ENCODE measurements at regions not wholly inside any gene's neighbourhood (a gene's known extent, or its start where the extent isn't known, plus 50 kb on each side); places are given as distances from the start of the nearest gene placed in this dataset.

DNA sequence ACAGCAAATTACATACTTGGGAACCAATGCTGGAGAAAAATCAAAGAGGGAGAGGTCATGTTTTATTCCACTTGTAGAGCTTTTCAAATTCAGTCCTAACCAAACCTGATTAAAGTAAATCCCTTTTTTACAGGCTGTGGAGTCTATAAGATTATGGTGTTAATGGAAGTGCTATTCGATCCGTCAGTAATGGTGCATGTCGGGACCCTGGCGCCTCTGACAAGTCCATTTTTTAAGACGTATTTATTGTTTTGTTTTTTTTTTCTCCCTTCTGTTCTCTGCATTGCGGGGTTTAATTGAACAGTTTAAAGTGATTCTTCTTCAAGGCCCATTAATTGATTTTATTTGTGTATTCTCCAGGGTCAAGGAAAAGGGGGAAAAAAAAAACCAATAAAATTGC lies 725.9 kb downstream of the TUSC7 start:
- H3K4me3 ChIP-seq: no peak overlapping the region
- TF ChIP-seq, protein P1, sequence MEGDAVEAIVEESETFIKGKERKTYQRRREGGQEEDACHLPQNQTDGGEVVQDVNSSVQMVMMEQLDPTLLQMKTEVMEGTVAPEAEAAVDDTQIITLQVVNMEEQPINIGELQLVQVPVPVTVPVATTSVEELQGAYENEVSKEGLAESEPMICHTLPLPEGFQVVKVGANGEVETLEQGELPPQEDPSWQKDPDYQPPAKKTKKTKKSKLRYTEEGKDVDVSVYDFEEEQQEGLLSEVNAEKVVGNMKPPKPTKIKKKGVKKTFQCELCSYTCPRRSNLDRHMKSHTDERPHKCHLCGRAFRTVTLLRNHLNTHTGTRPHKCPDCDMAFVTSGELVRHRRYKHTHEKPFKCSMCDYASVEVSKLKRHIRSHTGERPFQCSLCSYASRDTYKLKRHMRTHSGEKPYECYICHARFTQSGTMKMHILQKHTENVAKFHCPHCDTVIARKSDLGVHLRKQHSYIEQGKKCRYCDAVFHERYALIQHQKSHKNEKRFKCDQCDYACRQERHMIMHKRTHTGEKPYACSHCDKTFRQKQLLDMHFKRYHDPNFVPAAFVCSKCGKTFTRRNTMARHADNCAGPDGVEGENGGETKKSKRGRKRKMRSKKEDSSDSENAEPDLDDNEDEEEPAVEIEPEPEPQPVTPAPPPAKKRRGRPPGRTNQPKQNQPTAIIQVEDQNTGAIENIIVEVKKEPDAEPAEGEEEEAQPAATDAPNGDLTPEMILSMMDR (IDR thresholded peaks at IDR 0.05): no peak
- H3K27me3 ChIP-seq (ENCODE audit: low read depth): no peaks in the 10 kb centered on the region
- no peaks in the 10 kb centered on the region for H3K9me3 ChIP-seq
- no peaks in the 10 kb centered on the region for H3K4me1 ChIP-seq
- H3K27ac ChIP-seq: no peak overlapping the region
- intact Hi-C loops (cut with DNase I): no loop called here
- no peak for DNase-seq
- no peak for ATAC-seq
- no peaks in the 10 kb centered on the region for H3K36me3 ChIP-seq

DNA sequence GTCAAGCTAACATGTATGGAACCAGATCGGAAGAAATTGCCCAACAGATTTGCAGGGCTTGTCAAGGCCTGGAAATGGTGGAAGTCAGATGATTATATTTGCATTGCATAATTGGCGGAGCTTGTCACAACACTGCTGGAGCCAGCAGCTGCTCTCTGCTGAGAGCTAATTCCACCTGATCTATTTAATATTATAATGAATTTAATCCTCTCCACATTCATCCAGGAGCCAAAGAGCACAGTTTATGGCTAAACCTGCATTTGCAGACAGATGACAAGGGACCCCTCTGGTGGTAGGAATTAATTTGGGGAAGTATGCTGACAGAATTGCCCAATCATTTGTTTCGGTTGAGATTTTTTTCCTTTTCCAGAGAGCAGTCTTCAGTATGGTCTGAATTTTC lies 730.2 kb downstream of the TUSC7 start:
- TF ChIP-seq, protein P1 (IDR thresholded peaks at IDR 0.05): peak; percentile 42
- H3K36me3 ChIP-seq: no peaks in the 10 kb centered on the region
- intact Hi-C loops (cut with DNase I): no loop called here
- ATAC-seq (peak; percentile 59 to 63), DNase-seq (no peak)
- H3K27ac ChIP-seq: peak overlapping the region; percentile 7
- no peaks in the 10 kb centered on the region for H3K27me3 ChIP-seq (ENCODE audit: low read depth)
- H3K4me1 ChIP-seq: no peaks in the 10 kb centered on the region
- no peak overlapping the region for H3K4me3 ChIP-seq
- H3K9me3 ChIP-seq: no peaks in the 10 kb centered on the region

DNA sequence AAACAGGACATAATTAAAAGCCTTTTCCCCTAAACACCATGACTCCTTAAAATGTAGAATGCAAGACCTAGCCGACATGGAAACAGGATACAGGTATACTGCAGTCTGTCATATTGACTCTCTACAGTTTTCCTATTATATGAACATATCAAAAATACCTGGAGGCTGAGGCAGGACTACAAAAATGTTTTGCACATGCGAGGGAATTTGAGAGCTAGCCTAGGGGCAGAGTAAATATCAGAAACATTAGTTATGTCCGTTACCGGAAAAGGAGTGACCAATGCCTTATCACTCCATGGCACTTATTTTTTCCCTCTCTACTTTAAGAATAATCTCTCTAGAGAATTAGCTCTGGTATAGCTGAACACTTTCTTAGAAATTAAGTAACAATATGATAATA lies 732.3 kb downstream of the TUSC7 start:
- no peak overlapping the region for H3K27ac ChIP-seq
- no peaks in the 10 kb centered on the region for H3K36me3 ChIP-seq
- H3K4me3 ChIP-seq: no peak overlapping the region
- no peaks in the 10 kb centered on the region for H3K27me3 ChIP-seq (ENCODE audit: low read depth)
- DNase-seq: no peak
- H3K9me3 ChIP-seq: no peaks in the 10 kb centered on the region
- TF ChIP-seq, protein P1 (IDR thresholded peaks at IDR 0.05): no peak
- ATAC-seq: no peak
- intact Hi-C loops (cut with DNase I): no loop called here
- no peaks in the 10 kb centered on the region for H3K4me1 ChIP-seq

DNA sequence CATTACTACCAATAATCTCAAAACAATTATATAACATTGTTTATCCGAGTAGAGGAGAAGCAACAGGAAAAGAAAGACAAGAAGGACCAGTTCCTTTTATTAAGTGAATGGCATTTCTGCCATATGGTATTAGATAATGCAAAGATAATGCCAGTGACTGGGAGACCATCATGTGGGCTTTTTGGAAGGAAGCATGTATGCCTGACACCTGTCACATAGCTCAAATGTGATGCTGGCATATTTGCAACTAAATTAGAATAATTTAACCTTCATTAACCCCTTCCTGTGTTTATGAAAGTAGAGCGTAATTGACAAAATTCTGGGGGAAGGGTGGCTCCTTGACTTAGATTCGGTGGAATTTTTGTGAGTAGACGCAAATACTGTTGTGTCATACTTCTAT lies 733.0 kb downstream of the TUSC7 start:
- Histone ChIP-seq H3K27me3 (ENCODE audit: low read depth) (no peaks in the 10 kb centered on the region), H3K4me3 (no peak overlapping the region), H3K9me3 (no peaks in the 10 kb centered on the region), H3K27ac (no peak overlapping the region), H3K4me1 (no peaks in the 10 kb centered on the region), H3K36me3 (no peaks in the 10 kb centered on the region)
- DNase-seq (no peak), ATAC-seq (no peak)
- TF ChIP-seq, protein P1 (IDR thresholded peaks at IDR 0.05): no peak
- intact Hi-C loops (cut with DNase I): no loop called here

DNA sequence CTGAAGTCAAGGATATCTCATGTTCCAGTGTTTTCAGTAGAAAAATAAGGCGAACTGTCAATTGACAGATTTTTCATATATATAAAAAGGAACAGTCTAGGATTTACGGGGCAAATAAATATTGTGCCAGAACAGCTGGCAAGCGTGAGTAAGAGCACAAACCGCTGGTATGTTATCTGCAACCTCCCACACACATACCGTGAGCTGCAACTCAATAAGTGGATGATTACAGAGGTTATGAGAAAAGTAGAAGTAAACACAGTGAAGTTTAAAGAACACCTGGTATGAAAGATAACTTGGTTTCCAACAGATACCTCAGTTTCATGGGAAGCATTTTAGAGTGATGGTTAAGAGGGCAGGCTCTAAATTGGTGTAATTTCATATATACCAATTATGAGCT lies 733.4 kb downstream of the TUSC7 start:
- ATAC-seq (no peak), DNase-seq (no peak)
- no peak overlapping the region for H3K4me3 ChIP-seq
- intact Hi-C loops (cut with DNase I): no loop called here
- TF ChIP-seq, protein P1 (IDR thresholded peaks at IDR 0.05): no peak
- H3K27me3 ChIP-seq (ENCODE audit: low read depth): no peaks in the 10 kb centered on the region
- no peak overlapping the region for H3K27ac ChIP-seq
- no peaks in the 10 kb centered on the region for H3K9me3 ChIP-seq
- no peaks in the 10 kb centered on the region for H3K36me3 ChIP-seq
- no peaks in the 10 kb centered on the region for H3K4me1 ChIP-seq

DNA sequence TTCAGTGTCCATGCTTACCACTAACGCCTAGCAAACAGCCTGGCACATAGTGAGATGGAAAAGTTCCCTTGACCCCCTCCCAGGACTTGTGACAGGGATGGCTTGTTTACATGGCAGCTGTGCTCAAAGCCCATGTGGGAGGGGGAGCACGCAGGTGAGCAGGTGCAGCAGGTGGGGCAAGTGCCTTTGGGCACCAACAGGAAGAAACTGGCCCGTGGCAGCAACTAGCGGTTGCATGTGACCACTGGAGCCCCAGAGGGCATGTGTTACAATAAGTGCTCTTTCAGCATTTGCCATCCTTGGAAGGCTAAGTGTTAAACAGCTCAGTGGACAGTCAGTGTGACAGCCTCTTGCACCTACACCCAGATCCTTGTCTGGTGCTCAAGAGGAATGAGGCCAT lies 734.6 kb downstream of the TUSC7 start:
- Histone ChIP-seq H3K27me3 (ENCODE audit: low read depth) (no peaks in the 10 kb centered on the region), H3K9me3 (no peaks in the 10 kb centered on the region), H3K36me3 (no peaks in the 10 kb centered on the region), H3K4me3 (no peak overlapping the region), H3K27ac (no peak overlapping the region), H3K4me1 (no peaks in the 10 kb centered on the region)
- no peak for DNase-seq
- no peak for ATAC-seq
- TF ChIP-seq, protein P1 (IDR thresholded peaks at IDR 0.05): no peak
- intact Hi-C loops (cut with DNase I): no loop called here

All from lower lobe of right lung (tissue), 2 donors.